ENCODE measurements at regions not wholly inside any gene's neighbourhood (a gene's known extent, or its start where the extent isn't known, plus 50 kb on each side); places are given as distances from the start of the nearest gene placed in this dataset.
"Not testable (repeated sequence)": the region's sequence is repeated elsewhere in the genome, so short reads cannot be mapped to it uniquely, and the experiment has no call there.

- Mint-ChIP-seq H3K27me3 (no peaks in the 10 kb centered on the region), H3K4me1 (no peaks in the 10 kb centered on the region), H3K27ac (no peak overlapping the region), H3K4me3 (no peak overlapping the region), H3K9me3 (peaks cover 0 to 5% (median 4%) of the 10 kb centered on the region in 3 donors), H3K36me3 (peaks cover 4% of the 10 kb centered on the region)
Observed at GRCh38 chr3:3902161-3902560, 102.9 kb downstream of the LRRN1 start.

GRCh38 chr3:3906171-3906570 lies 106.9 kb downstream of the LRRN1 start:
- H3K27ac Mint-ChIP-seq, result no peak overlapping the region
- peaks cover 6% of the 10 kb centered on the region for H3K36me3 Mint-ChIP-seq

GRCh38 chr3:3907023-3907422 lies 107.8 kb downstream of the LRRN1 start:
- H3K4me1 Mint-ChIP-seq, result no peaks in the 10 kb centered on the region
- H3K4me3 Mint-ChIP-seq, result no peak overlapping the region
- peaks cover 5% of the 10 kb centered on the region for H3K36me3 Mint-ChIP-seq
- H3K9me3 Mint-ChIP-seq, result peaks cover 0 to 2% (median 0%) of the 10 kb centered on the region in 3 donors
- no peaks in the 10 kb centered on the region for H3K27me3 Mint-ChIP-seq
- H3K27ac Mint-ChIP-seq, result no peak overlapping the region

More at GRCh38 chr3:3906171-3906570, 106.9 kb downstream of the LRRN1 start:
- Mint-ChIP-seq H3K9me3 (peaks cover 0 to 2% (median 0%) of the 10 kb centered on the region in 3 donors), H3K4me3 (no peak overlapping the region), H3K4me1 (no peaks in the 10 kb centered on the region), H3K27me3 (no peaks in the 10 kb centered on the region)

DNA sequence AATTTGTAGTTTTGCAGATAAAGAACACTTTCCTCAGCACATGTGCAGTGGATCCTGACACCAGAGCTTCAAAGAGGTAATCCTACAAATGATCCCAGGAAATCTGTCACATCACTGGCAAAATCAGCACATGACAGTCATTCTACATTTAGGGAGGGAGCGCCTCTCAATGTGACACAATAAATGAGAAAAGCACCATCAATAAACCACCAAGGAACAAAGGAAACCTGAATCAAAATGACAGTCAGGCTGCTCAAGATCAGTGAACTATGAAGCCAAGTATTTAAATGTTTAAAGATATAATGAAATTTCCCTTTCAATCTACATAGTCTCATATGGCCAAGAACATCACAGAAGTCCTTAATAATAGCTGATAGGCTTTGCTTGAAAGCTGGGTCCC lies 119.5 kb downstream of the LRRN1 start:
- peaks cover 4% of the 10 kb centered on the region for H3K36me3 Mint-ChIP-seq
- no peaks in the 10 kb centered on the region for H3K27me3 Mint-ChIP-seq
- no peak overlapping the region for H3K27ac Mint-ChIP-seq
- no peaks in the 10 kb centered on the region for H3K4me1 Mint-ChIP-seq
- peaks cover 0 to 4% (median 0%) of the 10 kb centered on the region in 3 donors for H3K9me3 Mint-ChIP-seq
- no peak overlapping the region for H3K4me3 Mint-ChIP-seq

DNA sequence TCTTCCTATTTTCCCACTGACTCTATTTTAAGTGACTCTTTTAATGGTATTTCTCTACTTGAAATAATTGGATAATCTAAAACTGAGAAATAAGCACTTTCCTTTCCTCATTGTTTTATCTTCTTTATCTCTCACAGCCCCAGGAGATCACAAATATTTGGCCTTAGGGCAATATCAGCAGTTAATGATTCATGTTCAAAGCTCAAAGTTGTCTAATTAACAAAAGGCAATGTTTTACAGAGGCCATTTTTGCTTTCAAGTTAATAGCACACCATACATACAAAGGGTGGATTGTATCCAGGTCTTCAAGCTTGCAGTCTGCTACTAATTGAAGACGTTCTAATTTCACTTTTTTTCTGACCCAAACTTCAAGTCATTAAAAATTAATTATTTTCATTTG lies 120.1 kb downstream of the LRRN1 start:
- Mint-ChIP-seq H3K27ac (no peak overlapping the region), H3K36me3 (peaks cover 4% of the 10 kb centered on the region), H3K27me3 (no peaks in the 10 kb centered on the region), H3K9me3 (peaks cover 0 to 4% (median 0%) of the 10 kb centered on the region in 3 donors), H3K4me3 (no peak overlapping the region), H3K4me1 (no peaks in the 10 kb centered on the region)

- Mint-ChIP-seq H3K9me3 (peaks cover 0 to 4% (median 0%) of the 10 kb centered on the region in 3 donors), H3K36me3 (no peaks in the 10 kb centered on the region), H3K4me1 (no peaks in the 10 kb centered on the region), H3K27me3 (no peaks in the 10 kb centered on the region), H3K27ac (no peak overlapping the region), H3K4me3 (no peak overlapping the region)
Observed at GRCh38 chr3:3923619-3924018, 124.4 kb downstream of the LRRN1 start.

DNA sequence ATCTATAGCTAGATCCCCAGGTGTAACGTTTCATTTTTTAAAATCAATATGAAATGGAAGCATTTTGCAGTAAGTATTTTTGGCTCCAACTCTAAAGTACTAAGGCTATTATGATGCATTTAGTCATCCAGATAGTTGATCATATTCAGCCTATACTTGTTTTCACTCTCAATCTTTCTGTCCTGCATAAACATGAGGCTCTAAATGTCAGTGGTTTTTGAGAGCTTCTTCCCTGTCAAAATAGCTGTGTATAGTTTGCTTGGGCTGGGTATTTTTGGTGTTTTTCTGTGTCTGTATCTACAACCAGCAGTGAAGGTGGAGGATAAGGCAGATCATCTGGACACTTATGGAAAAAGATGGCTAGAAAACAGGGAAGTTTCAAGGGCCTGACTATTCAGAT lies 128.0 kb downstream of the LRRN1 start:
- peaks cover 6 to 15% (median 9%) of the 10 kb centered on the region in 3 donors for H3K9me3 Mint-ChIP-seq
- H3K36me3 Mint-ChIP-seq, result peaks cover 2% of the 10 kb centered on the region
- no peaks in the 10 kb centered on the region for H3K27me3 Mint-ChIP-seq

DNA sequence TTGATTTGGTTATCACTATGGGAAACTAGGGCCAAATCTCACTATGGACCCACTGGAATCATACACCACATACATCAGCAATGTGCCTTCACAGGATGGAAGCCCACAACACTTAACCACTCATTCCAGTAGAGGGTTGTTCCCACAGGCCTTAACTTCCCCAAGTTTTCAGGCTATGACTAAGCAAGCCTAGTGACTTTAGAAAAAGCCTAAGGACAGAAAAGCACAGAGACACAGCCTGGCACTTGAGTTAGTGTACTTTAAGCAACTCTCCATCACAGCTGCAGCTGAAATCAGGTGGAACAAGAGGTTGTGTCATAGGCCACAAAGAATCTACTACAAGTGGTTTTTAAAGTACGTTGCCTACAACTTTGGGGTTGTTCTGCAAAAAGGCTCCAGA lies 128.7 kb downstream of the LRRN1 start:
- Mint-ChIP-seq H3K36me3 (peaks cover 2% of the 10 kb centered on the region), H3K27me3 (no peaks in the 10 kb centered on the region), H3K4me1 (no peaks in the 10 kb centered on the region), H3K9me3 (peaks cover 2 to 15% (median 9%) of the 10 kb centered on the region in 3 donors), H3K27ac (no peak overlapping the region), H3K4me3 (no peak overlapping the region)

More for the DNA sequence above, 128.0 kb downstream of the LRRN1 start:
- H3K4me3 Mint-ChIP-seq, result no peak overlapping the region
- no peaks in the 10 kb centered on the region for H3K4me1 Mint-ChIP-seq
- H3K27ac Mint-ChIP-seq, result no peak overlapping the region

DNA sequence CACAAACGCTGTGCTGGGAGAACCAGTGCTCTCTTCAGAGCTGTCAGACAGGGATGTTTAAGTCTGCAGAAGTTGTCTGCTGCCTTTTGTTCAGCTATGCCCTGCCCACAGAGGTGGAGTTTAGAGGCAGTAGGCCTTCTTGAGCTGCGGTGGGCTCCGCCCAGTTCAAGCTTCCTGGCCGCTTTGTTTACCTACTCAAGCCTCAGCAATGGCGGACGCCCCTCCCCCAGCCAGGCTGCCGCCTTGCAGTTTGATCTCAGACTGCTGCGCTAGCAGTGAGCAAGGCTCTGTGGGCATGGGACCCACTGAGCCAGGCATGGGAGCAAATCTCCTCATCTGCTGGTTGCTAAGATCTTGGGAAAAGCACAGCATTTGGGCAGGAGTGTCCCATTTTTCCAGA lies 142.1 kb downstream of the LRRN1 start:
- H3K27ac Mint-ChIP-seq, H3K4me1 Mint-ChIP-seq, H3K27me3 Mint-ChIP-seq, H3K4me3 Mint-ChIP-seq, H3K36me3 Mint-ChIP-seq: not testable (repeated sequence)
- H3K9me3 Mint-ChIP-seq, result peaks cover 2 to 21% (median 7%) of the 10 kb centered on the region in 3 donors

DNA sequence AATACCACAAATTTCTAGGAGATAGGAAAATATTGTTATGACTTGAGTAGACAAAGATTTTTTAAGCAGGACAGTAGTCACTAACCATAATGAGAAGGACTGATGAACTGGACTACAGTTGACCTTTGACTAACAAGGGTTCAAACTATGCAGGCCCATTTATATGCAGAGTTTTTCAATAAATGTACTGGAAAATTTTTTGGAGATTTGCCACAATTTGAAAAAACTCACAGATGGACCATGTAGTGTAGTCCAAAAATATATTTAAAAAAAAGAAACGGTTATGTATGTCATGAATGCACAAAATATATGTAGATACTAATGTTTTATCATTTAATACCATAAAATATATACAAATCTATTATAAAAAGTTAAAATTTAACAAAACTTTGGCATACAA lies 151.8 kb downstream of the LRRN1 start:
- Mint-ChIP-seq H3K36me3 (peaks cover 2% of the 10 kb centered on the region), H3K27ac (no peak overlapping the region), H3K27me3 (no peaks in the 10 kb centered on the region), H3K4me3 (no peak overlapping the region), H3K9me3 (peaks cover 0 to 4% (median 2%) of the 10 kb centered on the region in 3 donors), H3K4me1 (no peaks in the 10 kb centered on the region)

GRCh38 chr3:3951501-3951900 lies 152.3 kb downstream of the LRRN1 start:
- Mint-ChIP-seq H3K27ac (no peak overlapping the region), H3K36me3 (peaks cover 2% of the 10 kb centered on the region), H3K4me1 (no peaks in the 10 kb centered on the region), H3K9me3 (peaks cover 0 to 4% (median 2%) of the 10 kb centered on the region in 3 donors), H3K27me3 (no peaks in the 10 kb centered on the region), H3K4me3 (no peak overlapping the region)

- not testable (repeated sequence) for H3K27me3 Mint-ChIP-seq, H3K9me3 Mint-ChIP-seq, H3K4me1 Mint-ChIP-seq, H3K4me3 Mint-ChIP-seq, H3K36me3 Mint-ChIP-seq, H3K27ac Mint-ChIP-seq
Observed at GRCh38 chr3:3962867-3963266, 163.6 kb downstream of the LRRN1 start.

GRCh38 chr3:3984053-3984452 lies 184.8 kb downstream of the LRRN1 start:
- no peak overlapping the region for H3K27ac Mint-ChIP-seq
- peaks cover 2% of the 10 kb centered on the region for H3K27me3 Mint-ChIP-seq
- H3K9me3 Mint-ChIP-seq, result peaks cover 0 to 1% (median 0%) of the 10 kb centered on the region in 3 donors
- H3K4me1 Mint-ChIP-seq, result no peaks in the 10 kb centered on the region
- no peak overlapping the region for H3K4me3 Mint-ChIP-seq
- peaks cover 2% of the 10 kb centered on the region for H3K36me3 Mint-ChIP-seq

DNA sequence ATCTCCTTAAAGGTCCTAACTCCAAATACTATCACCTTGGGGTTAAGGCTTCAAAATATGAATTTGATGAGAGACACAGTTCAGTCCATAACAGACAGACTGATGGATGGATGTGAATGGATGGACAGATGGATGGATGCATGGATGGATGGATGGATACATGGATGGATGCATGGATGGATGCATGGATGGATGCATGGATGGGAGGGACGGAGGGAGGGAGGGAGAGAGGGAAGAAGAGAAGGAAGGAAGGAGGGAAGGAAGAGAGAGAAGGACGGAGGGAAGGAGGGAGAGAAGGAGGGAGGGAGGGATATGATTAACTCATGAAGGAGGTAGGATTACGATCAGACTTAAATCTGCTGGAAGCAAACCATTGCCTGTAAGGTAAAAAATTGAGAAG lies 192.4 kb downstream of the LRRN1 start:
- Mint-ChIP-seq H3K4me1 (no peaks in the 10 kb centered on the region), H3K4me3 (peak overlapping the region in 1 of 4 donors; percentile 40), H3K27me3 (peaks cover 1% of the 10 kb centered on the region), H3K27ac (no peak overlapping the region), H3K36me3 (no peaks in the 10 kb centered on the region), H3K9me3 (peaks cover 0 to 11% (median 4%) of the 10 kb centered on the region in 3 donors)

GRCh38 chr3:3992312-3992874 lies 193.2 kb downstream of the LRRN1 start:
- Mint-ChIP-seq H3K9me3 (peaks cover 0 to 14% (median 3%) of the 10 kb centered on the region in 3 donors), H3K27me3 (peaks cover 1% of the 10 kb centered on the region), H3K36me3 (no peaks in the 10 kb centered on the region), H3K4me3 (no peak overlapping the region), H3K27ac (no peak overlapping the region), H3K4me1 (no peaks in the 10 kb centered on the region)

GRCh38 chr3:3998140-3998922 lies 199.1 kb downstream of the LRRN1 start:
- no peaks in the 10 kb centered on the region for H3K4me1 Mint-ChIP-seq

More at GRCh38 chr3:3998140-3998922, 199.1 kb downstream of the LRRN1 start:
- Mint-ChIP-seq H3K36me3 (no peaks in the 10 kb centered on the region), H3K27ac (no peak overlapping the region), H3K9me3 (peaks cover 3 to 19% (median 3%) of the 10 kb centered on the region in 3 donors), H3K27me3 (peaks cover 1% of the 10 kb centered on the region), H3K4me3 (no peak overlapping the region)

Data from IgD-negative memory B cell (primary cell).